Gastroesophageal sphincter (tissue), 3 donors: ENCODE measurements at regions not wholly inside any gene's neighbourhood (a gene's known extent, or its start where the extent isn't known, plus 50 kb on each side); places are given as distances from the start of the nearest gene placed in this dataset.

ENCODE experiments used
- CTCF ChIP-seq, 4 experiments: fragments of 200-600 bp in 2 of 4; fragments of 450-650 bp in 2 of 4; sonication (generic) in 1 of 4; IDR thresholded peaks; one replicate each; pipeline ENCODE4 v1.5.1; 2017 to 2019; ENCODE audit warnings: antibody characterized with exemption in 4 of 4, mild to moderate bottlenecking in 2 of 4, moderate library complexity in 2 of 4
- EP300 ChIP-seq: sonication (generic); formaldehyde crosslinking; IDR thresholded peaks from one replicate; pipeline ENCODE4 v1.6.1; 2017; ENCODE audit warnings: antibody characterized with exemption, mild to moderate bottlenecking
- POLR2A ChIP-seq, 2 donors: fragments of 450-650 bp; IDR thresholded peaks; one replicate each; pipeline ENCODE4 v1.6.1; 2017; ENCODE audit warnings: antibody characterized with exemption in 2 of 2, mild to moderate bottlenecking in 2 of 2, moderate library complexity in 1 of 2

GRCh38 chr10:4450169-4450568 is 375.8 kb upstream of the AKR1E2 start:
- no peak for TF ChIP-seq CTCF (IDR thresholded peaks at IDR 0.05)
- no peak for TF ChIP-seq EP300
- no peak for TF ChIP-seq POLR2A (IDR thresholded peaks at IDR 0.05)
